ENCODE measurements at regions not wholly inside any gene's neighbourhood (a gene's known extent, or its start where the extent isn't known, plus 50 kb on each side); places are given as distances from the start of the nearest gene placed in this dataset.

- no peak for DNase-seq
These were observed 259.9 kb downstream of the ADGRG6 start for GRCh38 chr6:142561511-142562265.

DNA sequence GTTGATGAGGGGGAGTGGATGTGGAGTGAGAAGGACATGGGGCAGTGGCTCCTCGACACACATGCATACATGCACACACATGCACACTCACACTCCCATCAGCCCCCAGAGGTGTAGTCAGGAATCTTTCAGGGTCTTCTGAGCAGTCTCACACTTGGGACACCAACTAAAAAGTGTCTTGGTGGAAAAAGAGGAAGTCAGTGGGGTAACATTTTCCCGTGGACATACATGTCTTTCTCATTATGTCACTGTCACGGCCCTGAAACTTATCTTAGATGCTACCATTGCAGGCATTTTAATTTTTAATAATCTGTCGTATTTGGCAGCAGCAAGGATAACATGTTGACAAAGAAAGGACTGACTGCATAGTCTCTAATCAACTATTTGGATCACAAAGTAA, 261.1 kb downstream of the ADGRG6 start:
- no peak for DNase-seq

DNA sequence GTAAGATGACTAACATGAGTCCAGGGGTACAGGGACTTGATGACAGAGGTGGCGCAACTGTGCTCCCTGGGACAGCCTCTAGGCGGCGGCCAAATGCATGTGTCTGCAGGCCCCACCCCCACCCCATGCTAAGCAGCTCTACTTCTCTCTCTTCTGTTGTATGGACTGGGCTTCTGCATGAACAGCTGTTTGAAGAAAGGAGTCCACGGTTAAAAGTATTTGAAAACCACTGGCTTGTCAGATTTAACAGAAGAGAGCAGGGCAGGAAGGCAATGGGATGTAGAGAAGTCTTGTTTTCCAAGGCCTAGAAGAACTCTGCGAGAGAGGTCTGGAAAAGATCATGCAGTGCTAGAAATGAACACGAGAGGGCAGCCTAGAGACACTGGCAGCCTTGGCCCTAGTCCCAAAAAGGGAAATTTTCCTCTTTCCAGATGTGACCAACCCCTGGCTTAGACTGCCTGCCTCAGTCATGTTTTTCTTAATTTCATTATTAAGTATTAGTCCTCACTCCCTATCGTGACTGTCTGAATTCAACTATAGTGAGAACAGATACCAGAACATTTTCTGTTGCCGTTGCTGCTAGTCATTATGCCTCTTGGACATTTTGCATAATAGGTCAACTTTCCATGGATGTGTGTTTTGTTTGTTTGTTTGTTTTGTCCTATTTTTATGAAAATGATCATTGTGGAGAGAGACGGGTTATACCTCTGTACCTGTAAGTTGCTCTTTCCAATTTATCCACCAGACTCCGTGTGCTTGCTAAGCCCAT, 265.0 kb downstream of the ADGRG6 start:
- DNase-seq = peak; percentile 24 to 58

GRCh38 chr6:142567461-142567860, 265.7 kb downstream of the ADGRG6 start:
- DNase-seq = no peak

DNA sequence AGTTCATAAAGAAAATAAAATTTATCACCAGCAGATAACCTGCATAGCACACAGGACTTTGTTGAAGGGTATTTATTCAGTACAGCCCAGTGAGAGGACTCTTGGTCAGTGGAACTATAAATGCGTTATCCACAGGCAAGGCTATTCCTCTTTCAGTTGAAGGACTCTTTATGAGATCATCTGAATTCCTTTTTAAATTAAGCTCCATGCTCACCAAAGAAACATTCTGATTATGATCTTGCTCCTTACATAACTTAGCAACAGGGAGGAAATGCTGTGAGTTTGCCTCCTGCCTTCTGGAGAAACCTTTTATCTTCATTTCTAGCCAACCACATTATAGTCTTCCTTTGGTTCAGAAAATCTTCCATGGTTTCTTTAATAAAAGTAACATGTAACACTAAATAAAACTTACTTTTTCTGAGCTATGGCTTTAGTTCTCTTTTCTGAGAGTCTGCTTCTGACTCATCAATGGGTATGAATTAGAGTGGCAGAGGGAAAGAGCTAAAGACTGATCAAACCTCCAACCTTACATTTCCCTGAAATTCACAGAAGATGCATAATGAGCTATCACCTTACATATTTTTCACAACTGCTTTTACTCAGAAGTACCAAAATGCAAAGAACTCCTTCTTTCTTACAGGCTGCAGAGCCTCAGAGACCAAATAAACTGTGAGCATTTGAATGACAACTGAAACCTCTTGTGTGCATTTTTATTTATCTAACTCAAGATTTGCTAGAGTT, 267.2 kb downstream of the ADGRG6 start:
- no peak for DNase-seq

- DNase-seq = no peak
These were observed 267.9 kb downstream of the ADGRG6 start for GRCh38 chr6:142569676-142570075.

DNA sequence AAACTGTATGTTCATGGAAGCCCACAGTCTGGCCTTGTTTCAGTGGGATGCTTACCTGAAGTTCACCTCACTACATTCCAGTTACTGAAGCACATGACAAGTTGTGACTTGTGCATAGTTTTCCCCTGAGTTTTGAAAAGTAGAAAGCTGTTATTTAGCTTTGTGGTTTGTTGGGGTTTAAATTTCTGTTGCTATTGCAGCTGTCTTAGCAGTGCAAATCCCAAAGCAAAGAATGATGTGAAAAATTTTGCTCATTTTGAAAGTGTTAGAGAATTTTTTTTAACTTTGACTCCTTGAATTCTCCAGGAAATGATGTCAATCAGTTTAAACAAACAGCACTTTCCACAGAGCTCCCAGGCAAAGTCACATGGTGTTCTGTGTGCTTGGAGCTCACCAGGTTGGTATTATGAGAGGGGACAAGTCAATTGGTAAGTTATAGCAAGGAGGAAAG, 268.4 kb downstream of the ADGRG6 start:
- no peak for DNase-seq

- DNase-seq = no peak
These were observed 291.1 kb downstream of the ADGRG6 start for GRCh38 chr6:142592876-142593275.

- DNase-seq = no peak
These were observed 296.0 kb downstream of the ADGRG6 start for GRCh38 chr6:142597836-142598235.

DNA sequence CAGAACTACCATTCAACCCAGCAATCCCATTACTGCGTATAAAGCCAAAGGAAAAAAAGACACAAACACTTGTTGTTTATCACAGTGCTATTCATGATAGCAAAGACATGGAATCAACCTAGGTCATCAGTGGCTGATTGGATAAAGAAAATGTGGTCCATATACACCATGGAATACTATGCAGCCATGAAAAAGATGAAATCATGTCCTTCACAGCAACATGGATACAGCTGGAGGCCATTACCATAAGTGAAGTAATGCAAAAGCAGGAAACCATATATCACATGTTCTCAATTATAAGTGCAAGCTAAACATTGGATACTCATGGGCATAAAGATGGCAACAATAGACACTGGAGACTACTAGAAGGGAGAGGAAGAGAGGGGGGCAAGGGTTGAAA, 299.6 kb downstream of the ADGRG6 start:
- no peak for DNase-seq

DNA sequence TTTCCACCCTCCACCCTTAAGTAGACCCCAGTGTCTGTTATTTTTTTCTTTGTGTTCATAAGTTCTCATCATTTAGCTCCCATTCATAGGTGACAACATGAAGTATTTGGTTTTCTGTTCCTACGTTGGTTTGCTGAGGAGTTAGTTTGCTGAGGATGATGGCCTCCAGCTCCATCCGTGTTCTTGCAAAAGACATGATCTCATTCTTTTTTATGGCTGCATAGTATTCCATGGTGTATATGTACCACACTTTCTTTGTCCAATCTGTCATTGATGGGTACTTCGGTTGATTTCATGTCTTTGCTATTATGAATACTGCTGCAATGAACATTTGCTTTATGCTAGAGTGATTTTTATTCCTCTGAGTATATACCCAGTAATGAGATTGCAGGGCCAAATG, 301.2 kb downstream of the ADGRG6 start:
- DNase-seq = no peak

- no peak for DNase-seq
These were observed 304.2 kb downstream of the ADGRG6 start for GRCh38 chr6:142605922-142606485.

- DNase-seq = no peak
These were observed 311.1 kb downstream of the ADGRG6 start for GRCh38 chr6:142612956-142613355.

- DNase-seq = no peak
These were observed 312.2 kb downstream of the ADGRG6 start for GRCh38 chr6:142613981-142614380.

GRCh38 chr6:142617158-142617557, 315.4 kb downstream of the ADGRG6 start:
- DNase-seq = no peak

- DNase-seq = no peak
These were observed 320.0 kb downstream of the ADGRG6 start for GRCh38 chr6:142621822-142622221.

- no peak for DNase-seq
These were observed 319.8 kb downstream of the HIVEP2 start for GRCh38 chr6:142624978-142625715.

DNA sequence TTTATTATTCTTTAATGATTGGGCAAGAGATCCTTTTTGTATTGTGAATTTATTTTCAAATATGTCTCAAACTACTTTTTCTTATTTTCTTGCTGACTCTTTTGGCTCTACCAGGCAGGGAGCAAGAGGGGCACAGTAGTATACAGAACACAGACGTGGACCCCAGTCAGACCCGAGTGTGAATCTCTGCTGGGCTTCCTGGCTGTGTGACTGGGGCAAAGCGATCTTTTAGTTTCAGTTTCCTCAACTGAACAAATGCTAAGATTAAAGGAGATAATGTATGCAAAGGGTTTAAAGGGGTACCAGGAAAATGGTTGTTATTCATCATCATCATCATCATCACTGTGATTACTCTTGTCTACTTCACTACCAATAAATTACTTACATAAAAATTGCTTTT, 317.5 kb downstream of the HIVEP2 start:
- DNase-seq = peak in 1 of 2 donors; percentile 17

- DNase-seq = no peak
These were observed 313.2 kb downstream of the HIVEP2 start for GRCh38 chr6:142631517-142632385.

DNA sequence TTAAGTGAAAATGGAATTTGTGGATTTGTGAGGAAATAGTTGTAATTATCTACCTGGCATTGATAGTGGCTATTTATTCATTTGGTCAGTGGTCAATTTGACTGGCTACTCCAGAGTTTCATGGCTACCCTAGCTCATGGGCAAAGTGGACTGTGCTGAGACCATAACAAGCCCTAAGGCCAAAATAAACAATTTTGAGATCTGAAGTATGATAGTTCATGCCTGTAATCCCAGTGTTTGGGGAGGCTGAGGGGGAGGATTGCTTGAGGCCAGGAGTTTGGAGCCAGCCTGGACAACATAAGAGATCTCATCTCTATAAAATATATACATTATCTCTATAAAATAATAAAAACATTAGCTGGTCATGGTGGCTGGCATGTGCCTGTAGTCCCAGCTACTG, 311.7 kb downstream of the HIVEP2 start:
- DNase-seq = no peak

GRCh38 chr6:142635130-142635529, 309.8 kb downstream of the HIVEP2 start:
- no peak for DNase-seq

Data from CD4-positive, alpha-beta T cell treated with Interferon alpha-2 for 1 hour (primary cell).